Sciatic nerve (tissue), 2 donors: ENCODE measurements at regions not wholly inside any gene's neighbourhood (a gene's known extent, or its start where the extent isn't known, plus 50 kb on each side); places are given as distances from the start of the nearest gene placed in this dataset.

Experiments
- ATAC-seq: fragments of 200-7000 bp; cut with Tn5 transposase; one replicate; pipeline ENCODE4 v1.9.1; 2020; ENCODE audit warnings: mild to moderate bottlenecking, moderate library complexity
- DNase-seq: peaks from one replicate; pipeline ENCODE4 v3.0.0-alpha.2; 2020; ENCODE audit warnings: low spot score
- intact Hi-C: fragments of 100-400 bp; cut with DNase I; formaldehyde crosslinking; loops from one replicate; pipeline ENCODE4 v1.14.2; 2022
- donor health status: DM: no; HTN: no; CAD: no.
- donor health status: DM: no; HTN: no; CAD: no.

DNA sequence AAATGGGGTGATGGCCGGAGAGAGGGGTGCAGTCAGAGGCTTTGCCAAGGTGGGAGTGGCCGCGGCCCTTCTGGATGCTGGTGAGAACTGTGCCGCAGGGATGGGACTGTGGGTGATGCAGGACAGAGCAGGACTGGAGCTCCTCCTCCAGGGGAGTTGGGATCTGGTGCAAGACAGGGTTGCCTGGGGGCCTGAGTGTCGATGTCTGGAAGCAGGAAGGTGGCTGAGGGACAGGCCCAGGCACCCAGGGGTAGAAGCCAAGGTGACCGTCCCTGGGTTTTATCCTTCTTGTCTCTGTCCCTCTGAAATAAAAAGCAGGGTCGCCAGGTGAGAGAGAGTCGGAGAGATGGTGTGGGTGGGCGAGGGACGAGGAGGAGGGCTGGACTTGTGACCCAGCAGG, 89.1 kb upstream of the IER5L start:
- intact Hi-C loops: no loop called here
- DNase-seq: no peak
- no peak for ATAC-seq

DNA sequence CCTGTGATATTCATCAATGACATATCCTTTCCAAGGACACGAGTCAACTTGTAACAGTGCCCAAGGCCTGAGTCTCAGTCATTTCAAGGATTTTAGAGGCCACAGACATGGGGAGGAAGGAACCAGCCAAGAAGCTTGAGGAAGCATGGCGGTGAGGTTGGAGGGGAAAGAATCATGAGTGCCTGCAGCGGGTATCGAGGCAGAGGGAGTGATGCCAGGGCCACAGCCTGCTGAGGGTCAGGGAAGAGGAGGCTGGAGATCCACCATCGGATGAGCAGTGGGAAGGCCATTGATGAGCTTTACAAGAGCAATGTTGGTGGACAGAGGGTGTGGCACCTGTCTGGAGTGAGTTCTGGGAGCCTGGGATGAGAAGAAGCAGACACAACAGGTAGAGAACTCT, 88.5 kb upstream of the IER5L start:
- DNase-seq (no peak), ATAC-seq (no peak)
- intact Hi-C loops: no loop called here

- ATAC-seq (no peak), DNase-seq (no peak)
- intact Hi-C loops: no loop called here
Measured at GRCh38 chr9:129264388-129264787, 86.3 kb upstream of the IER5L start.

- intact Hi-C loops: no loop called here
Measured at GRCh38 chr9:129263836-129264235, 85.8 kb upstream of the IER5L start.

GRCh38 chr9:129262261-129262660, 84.2 kb upstream of the IER5L start:
- intact Hi-C loops: no loop called here
- DNase-seq: no peak
- ATAC-seq: no peak

More at GRCh38 chr9:129263836-129264235, 85.8 kb upstream of the IER5L start:
- ATAC-seq (no peak), DNase-seq (no peak)

DNA sequence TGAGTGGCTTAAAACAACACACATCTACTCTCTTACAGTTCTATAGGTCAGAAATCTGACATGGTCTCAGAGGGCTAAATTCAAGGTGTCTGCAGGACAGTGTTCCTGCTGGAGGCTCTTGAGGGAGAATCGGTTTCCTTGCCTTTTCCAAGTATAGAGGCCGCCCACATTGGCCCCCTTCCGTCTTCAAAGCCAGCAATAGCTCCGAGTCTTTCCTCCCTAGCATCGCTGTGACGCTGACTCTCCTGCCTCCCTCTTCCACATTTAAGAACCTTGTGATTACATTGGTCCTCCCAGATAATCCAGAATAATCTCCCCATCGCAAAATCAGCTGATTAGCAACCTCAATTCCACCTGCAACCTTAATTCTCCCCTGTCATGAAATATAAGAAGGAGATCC, 81.3 kb upstream of the IER5L start:
- ATAC-seq: no peak
- no peak for DNase-seq
- intact Hi-C loops: no loop called here

- DNase-seq: no peak
- ATAC-seq: no peak
- intact Hi-C loops: no loop called here
Measured at GRCh38 chr9:129258823-129259301, 80.8 kb upstream of the IER5L start.

DNA sequence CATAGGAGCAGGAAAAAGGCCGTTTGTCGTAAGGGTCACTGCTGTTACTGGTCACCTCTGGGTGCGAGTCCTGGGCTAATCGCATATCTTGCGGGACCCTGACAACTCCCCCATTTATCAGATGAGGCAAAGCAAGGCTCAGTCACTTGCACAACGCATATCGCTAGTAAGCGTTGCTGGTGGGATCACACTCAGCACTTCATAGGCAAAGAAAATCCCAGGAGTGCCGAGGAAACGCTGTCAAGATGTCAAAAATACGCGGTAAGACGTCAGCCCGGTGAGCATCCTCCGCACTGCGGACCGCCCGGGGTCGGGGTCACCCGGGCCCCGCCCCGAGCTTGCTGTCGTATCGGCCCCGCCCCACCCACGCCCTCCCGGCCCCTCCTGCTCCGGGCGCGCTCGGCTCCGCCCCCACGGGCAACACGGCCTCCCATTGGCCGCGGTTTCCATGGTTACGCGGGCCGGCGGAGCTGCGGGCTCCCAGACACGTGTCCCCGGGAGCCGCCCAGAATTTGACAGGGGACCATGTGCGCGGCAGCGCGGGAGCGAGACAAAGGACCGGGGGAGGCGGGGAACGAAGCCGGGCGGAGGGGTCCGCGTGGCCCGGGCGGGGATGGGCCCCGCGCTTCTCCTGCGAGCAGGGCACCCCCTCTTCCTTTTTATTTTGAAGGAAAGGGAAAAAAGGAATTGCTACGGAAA, 80.2 kb upstream of the IER5L start:
- ATAC-seq (peak; percentile 94), DNase-seq (peak; percentile 96)
- intact Hi-C loops: no loop called here

GRCh38 chr9:129256959-129257713, 79.1 kb upstream of the IER5L start:
- ATAC-seq (no peak), DNase-seq (no peak)
- intact Hi-C loops: no loop called here

- DNase-seq: no peak
- intact Hi-C loops: no loop called here
- ATAC-seq: no peak
Measured at GRCh38 chr9:129254566-129255287, 76.7 kb upstream of the IER5L start.

DNA sequence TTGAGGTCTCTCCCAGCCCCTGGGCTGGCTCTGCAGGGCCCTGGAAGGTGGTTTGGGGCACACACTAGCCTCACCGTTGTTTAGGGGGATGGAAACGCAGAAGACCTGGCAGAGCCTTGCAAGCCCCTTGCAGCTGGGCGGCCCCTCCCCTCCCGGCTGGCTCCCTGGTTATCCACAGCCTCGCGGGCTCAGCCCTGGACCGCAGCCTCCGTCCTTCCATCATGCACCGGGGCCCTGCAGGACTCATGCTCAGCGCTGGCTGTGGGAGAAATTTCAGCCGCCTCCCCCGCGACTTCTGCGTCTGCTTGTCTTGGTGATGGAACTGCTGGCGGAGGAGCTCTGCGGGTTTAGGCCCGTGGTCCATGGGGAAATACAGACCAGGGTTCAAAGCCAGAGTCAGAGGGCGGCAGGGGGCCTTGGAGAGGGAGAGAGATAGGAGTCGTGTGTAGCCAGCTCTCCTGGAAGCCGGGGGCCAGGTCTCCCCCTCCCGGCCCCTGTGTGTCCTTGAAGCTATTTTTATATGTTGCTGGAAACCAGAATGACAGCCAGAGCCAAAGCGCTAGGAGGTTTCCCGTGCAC, 75.8 kb upstream of the IER5L start:
- ATAC-seq (peak; percentile 47), DNase-seq (peak; percentile 77)
- intact Hi-C loops: no loop called here

GRCh38 chr9:129252937-129253802, 75.1 kb upstream of the IER5L start:
- peak; percentile 66 for DNase-seq
- intact Hi-C loops: no loop called here
- peak; percentile 82 for ATAC-seq

- ATAC-seq (no peak), DNase-seq (no peak)
- intact Hi-C loops: no loop called here
Measured at GRCh38 chr9:129250786-129251185, 72.7 kb upstream of the IER5L start.

DNA sequence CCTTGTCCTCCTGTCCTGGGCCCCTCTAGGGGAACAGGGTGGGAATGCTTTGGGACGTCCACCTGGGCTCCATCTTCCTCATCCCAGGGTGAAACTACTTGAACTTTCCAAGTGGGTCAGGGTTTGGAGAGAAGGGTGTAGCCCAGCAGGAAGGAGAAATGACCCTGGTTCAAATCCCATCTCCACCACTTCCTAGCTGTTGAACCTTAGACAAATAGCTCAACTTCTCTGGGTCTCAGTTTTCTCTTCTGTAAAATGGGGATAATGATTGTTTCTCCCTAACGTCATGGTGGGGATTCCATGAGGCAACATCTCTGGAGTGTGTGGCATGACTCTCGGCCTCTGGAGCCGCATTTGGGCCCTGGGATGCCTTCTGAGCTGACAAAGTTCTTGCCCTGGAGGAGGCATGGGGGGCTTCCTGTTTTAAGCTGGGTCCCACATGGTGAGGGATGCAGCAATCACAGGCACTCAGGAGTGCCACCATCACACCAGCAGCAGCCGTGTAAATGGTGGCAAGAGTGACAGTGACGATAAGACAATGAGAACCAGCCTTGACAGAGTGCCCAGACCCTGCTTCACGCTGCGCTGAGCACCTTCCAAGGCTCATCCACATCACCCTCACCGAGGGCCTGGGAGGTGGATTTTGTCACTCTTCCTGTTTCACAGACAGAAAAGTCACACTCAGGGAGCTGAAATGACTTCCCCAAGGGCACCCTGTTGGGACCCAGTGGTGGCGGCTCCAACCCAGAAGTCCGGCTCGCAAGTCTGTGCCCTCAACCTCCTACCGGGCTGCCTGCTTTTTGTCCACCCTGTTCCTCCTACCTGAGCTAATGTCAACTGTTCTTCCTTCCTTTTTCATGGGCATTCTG, 69.5 kb upstream of the IER5L start:
- intact Hi-C loops: no loop called here
- ATAC-seq: no peak
- no peak for DNase-seq

DNA sequence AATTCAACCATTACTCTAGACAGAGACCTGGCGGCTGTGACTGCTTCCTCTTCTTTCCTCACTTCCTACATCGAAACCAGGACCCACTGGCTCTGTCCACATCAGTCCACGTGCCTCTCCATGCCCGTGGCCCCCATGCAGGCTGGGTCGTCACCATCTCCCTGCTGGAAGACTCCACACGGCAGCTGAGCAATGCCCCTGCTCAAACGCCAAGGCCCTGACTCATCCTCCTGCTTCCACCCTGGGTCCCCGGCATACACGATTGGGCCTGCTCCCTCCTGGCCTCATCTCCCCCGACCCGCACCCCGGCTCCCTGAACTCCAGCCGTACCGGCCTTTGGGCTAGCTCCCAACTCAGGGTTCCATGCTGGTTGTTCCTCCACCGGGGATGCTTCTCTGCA, 67.2 kb upstream of the IER5L start:
- ATAC-seq (no peak), DNase-seq (no peak)
- intact Hi-C loops: no loop called here

DNA sequence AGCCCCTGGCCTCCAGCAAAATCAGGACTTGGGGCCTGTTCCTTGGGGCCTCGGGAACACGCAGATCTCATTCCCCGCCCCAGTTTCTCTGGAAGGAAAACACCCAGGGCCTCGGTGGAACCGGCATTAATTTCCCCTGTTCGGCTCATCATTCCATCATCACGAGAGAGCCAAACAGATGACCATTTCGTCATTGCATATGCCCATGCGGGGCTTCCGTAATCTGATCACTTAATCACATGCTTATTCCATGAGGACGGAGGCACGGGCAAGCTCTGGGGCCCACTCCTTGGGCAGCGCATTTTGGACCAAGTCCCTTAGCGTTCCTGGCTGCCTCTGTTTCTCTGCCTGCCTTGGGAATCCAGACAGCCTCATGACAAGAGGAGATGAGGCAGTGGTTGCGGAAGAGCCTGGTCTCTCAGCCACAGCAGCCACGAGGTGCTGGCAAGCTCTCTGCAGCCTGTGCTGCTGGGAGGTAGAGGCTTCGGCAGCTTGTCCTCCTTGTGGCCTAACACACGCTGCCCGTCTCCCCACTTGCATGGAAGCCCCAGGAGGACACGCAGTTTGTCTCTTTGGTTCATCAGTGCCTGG, 65.0 kb upstream of the IER5L start:
- peak; percentile 93 for ATAC-seq

DNA sequence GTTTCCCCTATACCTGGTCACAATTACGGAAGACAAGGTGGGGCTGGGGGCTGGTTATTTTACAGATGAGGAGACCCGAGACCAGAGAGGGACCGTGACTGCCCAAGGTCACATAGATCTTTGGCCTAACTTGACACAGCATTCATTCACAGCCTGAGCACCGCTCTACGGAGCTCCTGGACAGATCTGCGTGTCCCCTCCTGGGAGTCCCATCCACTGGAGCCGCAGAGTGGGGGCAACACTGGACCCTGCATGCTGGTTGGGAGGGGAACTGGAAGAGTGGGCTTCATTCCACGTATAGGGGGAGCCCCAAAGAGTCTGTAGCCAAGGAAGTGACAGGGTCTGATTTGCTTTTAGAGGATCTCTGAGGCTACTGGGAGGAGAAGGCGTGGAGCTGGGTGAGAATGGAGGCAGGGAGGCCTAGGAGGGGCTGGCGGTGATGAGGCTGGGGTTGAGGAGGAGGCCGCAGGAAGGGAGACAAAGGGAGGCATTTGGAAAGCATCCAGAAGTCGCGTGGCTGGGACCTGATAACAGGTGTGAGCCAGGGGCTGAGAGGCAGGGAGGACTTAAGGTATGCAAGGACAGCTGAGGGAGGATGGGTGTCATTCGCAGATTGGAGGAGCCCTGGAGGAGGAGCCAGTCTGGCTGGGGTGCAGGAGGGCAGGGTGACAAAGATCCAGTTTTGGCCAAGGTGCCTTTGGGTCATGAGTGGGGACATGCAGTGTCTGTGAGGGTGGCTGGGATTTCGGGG, 64.3 kb upstream of the IER5L start:
- intact Hi-C loops: no loop called here
- DNase-seq (no peak), ATAC-seq (peak; percentile 6)

More for the DNA sequence above, 65.0 kb upstream of the IER5L start:
- DNase-seq: peak; percentile 75
- intact Hi-C loops: no loop called here
